ENCODE measurements at regions not wholly inside any gene's neighbourhood (a gene's known extent, or its start where the extent isn't known, plus 50 kb on each side); places are given as distances from the start of the nearest gene placed in this dataset.

GRCh38 chr22:47772864-47773263 lies 1010.4 kb downstream of the TBC1D22A start:
- TF ChIP-seq, protein P1, sequence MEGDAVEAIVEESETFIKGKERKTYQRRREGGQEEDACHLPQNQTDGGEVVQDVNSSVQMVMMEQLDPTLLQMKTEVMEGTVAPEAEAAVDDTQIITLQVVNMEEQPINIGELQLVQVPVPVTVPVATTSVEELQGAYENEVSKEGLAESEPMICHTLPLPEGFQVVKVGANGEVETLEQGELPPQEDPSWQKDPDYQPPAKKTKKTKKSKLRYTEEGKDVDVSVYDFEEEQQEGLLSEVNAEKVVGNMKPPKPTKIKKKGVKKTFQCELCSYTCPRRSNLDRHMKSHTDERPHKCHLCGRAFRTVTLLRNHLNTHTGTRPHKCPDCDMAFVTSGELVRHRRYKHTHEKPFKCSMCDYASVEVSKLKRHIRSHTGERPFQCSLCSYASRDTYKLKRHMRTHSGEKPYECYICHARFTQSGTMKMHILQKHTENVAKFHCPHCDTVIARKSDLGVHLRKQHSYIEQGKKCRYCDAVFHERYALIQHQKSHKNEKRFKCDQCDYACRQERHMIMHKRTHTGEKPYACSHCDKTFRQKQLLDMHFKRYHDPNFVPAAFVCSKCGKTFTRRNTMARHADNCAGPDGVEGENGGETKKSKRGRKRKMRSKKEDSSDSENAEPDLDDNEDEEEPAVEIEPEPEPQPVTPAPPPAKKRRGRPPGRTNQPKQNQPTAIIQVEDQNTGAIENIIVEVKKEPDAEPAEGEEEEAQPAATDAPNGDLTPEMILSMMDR (IDR thresholded peaks at IDR 0.05; ENCODE audit: low read depth, low read length), result no peak
- DNase-seq (ENCODE audit: extremely low read depth, low read depth), result no peak

DNA sequence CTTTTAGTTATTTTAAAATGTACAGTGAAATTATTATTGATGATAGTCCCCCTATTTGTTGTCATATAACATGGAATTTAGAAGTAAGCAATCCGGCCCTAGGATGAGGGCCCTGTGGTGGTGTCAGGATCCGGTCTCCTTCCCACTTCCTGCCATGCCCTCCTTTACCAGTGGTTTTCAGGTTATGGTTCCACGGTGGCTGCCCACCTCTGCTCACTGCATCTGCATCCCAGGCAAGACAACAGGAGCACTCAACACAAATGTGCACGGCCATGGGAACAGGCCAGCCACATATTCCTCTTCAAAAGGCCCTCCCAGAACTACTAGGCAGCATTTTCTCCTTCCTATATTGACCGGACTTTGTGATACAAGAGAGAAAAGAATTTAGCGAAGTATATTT lies 1007.2 kb downstream of the TBC1D22A start:
- no peak for DNase-seq (ENCODE audit: extremely low read depth, low read depth)
- TF ChIP-seq, protein P1 (IDR thresholded peaks at IDR 0.05; ENCODE audit: low read depth, low read length), result no peak

DNA sequence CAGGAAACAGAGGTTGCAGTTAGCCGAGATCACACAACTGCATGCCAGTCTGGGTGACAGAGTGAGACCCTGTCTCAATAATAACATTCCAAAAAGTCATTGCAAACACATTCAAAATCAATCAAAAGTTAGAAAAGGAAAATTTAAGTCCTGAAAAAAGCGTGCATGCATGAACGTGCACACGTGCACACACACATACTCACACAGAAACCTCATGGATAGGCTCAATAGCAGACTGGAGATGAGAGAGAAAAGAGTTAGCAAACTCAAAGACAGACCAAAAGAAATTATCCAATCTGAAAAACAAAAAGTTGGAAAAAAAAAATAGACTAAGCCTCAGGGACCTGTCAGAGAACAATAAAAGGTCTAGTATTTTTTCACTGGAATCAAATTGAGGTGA lies 1005.6 kb downstream of the TBC1D22A start:
- TF ChIP-seq, protein P1 (IDR thresholded peaks at IDR 0.05; ENCODE audit: low read depth, low read length), result no peak
- no peak for DNase-seq (ENCODE audit: extremely low read depth, low read depth)

GRCh38 chr22:47767403-47767802 lies 1005.0 kb downstream of the TBC1D22A start:
- TF ChIP-seq, protein P1 (IDR thresholded peaks at IDR 0.05; ENCODE audit: low read depth, low read length), result no peak
- no peak for DNase-seq (ENCODE audit: extremely low read depth, low read depth)

DNA sequence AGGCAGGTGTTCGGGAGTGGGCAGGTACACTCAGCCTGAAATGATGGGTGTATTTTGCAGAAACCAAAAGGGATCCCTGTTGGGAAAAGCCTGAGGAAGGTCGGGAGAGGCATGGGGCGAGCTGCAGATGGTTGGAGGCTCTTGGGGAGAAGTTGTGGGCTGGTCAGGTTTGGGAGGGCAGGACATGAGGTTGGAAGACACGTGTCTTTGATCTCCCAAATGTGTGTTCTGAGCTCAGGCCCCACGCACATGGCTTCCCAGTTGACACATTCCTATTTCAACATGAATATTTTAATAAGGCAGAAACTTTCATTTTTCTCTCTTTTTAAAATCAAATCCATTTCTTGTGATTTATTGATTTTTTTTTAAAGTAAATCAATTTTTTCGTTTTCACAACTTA lies 1003.3 kb downstream of the TBC1D22A start:
- TF ChIP-seq, protein P1 (IDR thresholded peaks at IDR 0.05; ENCODE audit: low read depth, low read length), result no peak
- no peak for DNase-seq (ENCODE audit: extremely low read depth, low read depth)

- TF ChIP-seq, protein P1 (IDR thresholded peaks at IDR 0.05; ENCODE audit: low read depth, low read length), result no peak
- DNase-seq (ENCODE audit: extremely low read depth, low read depth), result no peak
These were observed 999.7 kb downstream of the TBC1D22A start for GRCh38 chr22:47762141-47762540.

DNA sequence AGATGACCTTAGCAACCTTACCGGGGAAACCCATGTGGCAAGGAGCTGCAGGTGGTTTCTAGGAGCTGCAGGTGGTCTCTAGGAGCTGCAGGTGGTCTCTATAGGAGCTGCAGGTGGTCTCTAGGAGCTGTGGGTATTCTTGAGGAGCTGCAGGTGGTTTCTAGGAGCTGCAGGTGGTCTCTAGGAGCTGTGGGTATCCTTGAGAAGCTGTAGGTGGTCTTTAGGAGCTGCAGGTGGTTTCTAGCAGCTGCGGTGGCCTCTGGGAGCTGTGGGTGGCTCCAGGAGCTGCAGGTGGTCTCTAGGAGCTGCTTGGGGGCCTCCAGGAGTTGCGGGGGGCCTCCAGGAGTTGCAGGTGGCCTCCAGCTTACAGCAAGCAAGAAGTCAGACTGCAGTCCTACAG lies 997.5 kb downstream of the TBC1D22A start:
- TF ChIP-seq, protein P1 (IDR thresholded peaks at IDR 0.05; ENCODE audit: low read depth, low read length), result no peak

More for the DNA sequence above, 997.5 kb downstream of the TBC1D22A start:
- no peak for DNase-seq (ENCODE audit: extremely low read depth, low read depth)
